ENCODE measurements at regions not wholly inside any gene's neighbourhood (a gene's known extent, or its start where the extent isn't known, plus 50 kb on each side); places are given as distances from the start of the nearest gene placed in this dataset.
"Not testable (repeated sequence)": the region's sequence is repeated elsewhere in the genome, so short reads cannot be mapped to it uniquely, and the experiment has no call there.

DNA sequence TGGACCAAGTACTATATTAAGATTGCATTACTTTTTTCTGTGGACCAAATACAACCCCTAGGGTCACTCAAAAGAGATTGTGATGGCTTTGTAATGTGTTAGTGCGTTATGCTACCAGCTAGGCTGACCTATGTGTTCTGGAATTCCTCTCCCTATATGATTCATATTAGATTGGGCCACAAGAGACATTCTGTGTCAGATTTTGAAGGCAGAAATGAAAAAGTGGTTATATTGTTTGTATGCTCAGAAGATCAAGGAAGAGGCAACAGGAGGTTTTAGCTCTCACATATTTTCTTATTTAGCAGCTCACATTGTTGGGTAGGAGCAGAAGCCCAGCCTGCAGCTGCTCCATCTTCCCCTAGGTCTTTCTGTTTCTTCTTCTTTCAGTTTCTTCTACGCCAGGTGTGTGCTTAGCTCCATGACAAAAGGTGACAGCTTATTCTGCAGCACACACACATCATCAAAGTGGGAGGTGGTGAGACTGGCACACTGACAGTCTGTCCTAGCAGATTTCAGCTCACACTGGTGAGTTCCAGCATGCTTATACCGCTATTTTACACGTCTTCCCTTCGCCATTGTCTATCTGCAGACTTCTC is 156.8 kb upstream of the UBE2E3 start:
- intact Hi-C loops (cut with DNase I): no loop called here
- WGBS, 2 donors: 87 to 89% methylated on average over 5 of the region's 5 CpGs
- TF ChIP-seq, protein P1, sequence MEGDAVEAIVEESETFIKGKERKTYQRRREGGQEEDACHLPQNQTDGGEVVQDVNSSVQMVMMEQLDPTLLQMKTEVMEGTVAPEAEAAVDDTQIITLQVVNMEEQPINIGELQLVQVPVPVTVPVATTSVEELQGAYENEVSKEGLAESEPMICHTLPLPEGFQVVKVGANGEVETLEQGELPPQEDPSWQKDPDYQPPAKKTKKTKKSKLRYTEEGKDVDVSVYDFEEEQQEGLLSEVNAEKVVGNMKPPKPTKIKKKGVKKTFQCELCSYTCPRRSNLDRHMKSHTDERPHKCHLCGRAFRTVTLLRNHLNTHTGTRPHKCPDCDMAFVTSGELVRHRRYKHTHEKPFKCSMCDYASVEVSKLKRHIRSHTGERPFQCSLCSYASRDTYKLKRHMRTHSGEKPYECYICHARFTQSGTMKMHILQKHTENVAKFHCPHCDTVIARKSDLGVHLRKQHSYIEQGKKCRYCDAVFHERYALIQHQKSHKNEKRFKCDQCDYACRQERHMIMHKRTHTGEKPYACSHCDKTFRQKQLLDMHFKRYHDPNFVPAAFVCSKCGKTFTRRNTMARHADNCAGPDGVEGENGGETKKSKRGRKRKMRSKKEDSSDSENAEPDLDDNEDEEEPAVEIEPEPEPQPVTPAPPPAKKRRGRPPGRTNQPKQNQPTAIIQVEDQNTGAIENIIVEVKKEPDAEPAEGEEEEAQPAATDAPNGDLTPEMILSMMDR (IDR thresholded peaks at IDR 0.05): no peak
- no peak for TF ChIP-seq POLR2A (IDR thresholded peaks at IDR 0.05)
- no peaks in the 10 kb centered on the region for H3K4me1 ChIP-seq
- no peak overlapping the region for H3K27ac ChIP-seq
- H3K27me3 ChIP-seq: no peaks in the 10 kb centered on the region
- no peak for DNase-seq
- no peak overlapping the region for H3K4me3 ChIP-seq (replicated peaks in 1 of 3)
- no peaks in the 10 kb centered on the region for H3K36me3 ChIP-seq
- H3K9me3 ChIP-seq: no peaks in the 10 kb centered on the region

DNA sequence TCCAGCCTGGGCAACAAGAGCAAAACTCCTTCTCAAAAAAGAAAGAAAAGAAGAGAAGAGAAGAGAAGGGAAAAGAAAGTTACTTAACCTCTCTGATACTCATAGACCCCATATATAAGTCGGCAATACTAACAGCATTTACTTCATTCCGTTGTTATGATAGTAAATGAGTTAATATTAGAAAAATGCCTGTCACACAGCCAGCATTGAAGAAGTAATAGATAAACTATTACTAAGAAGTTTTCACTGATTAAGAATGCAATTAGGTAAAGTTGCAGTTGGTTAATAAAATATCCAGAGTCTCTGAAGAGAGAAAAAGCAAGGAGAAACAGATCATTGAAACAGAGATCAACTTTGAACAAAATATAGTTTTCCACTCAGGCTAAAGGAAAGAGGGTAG is 161.3 kb upstream of the UBE2E3 start:
- no peak overlapping the region for H3K4me3 ChIP-seq (replicated peaks in 1 of 3)
- no peak overlapping the region for H3K27ac ChIP-seq
- no peaks in the 10 kb centered on the region for H3K27me3 ChIP-seq
- WGBS, 2 donors: 84 to 85% methylated on average over 2 of the region's 2 CpGs
- no peak for TF ChIP-seq POLR2A (IDR thresholded peaks at IDR 0.05)
- TF ChIP-seq, protein P1 (IDR thresholded peaks at IDR 0.05): no peak
- intact Hi-C loops (cut with DNase I): no loop called here
- H3K36me3 ChIP-seq: no peaks in the 10 kb centered on the region
- no peaks in the 10 kb centered on the region for H3K9me3 ChIP-seq
- no peak for DNase-seq
- no peaks in the 10 kb centered on the region for H3K4me1 ChIP-seq

DNA sequence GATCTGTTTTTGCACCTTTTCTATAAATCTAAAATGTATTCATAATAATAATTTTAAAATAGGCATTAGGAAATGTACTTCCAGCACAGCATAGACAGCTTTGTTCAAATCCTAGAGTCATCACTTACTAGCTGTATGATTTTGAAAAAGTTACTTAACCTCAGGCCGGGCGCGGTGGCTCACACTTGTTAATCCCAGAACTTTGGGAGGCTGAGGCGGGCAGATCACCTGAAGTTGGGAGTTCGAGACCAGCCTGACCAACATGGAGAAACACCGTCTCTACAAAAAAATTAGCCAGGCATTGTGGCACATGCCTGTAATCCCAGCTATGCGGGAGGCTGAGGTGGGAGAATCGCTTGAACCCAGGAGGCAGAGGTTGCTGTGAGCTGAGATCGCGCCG is 161.7 kb upstream of the UBE2E3 start:
- H3K27ac ChIP-seq; H3K4me3 ChIP-seq (replicated peaks in 1 of 3); DNase-seq; H3K4me1 ChIP-seq; H3K36me3 ChIP-seq; H3K27me3 ChIP-seq; H3K9me3 ChIP-seq; intact Hi-C loops (cut with DNase I): not testable (repeated sequence)
- WGBS, 2 donors: 93 to 95% methylated on average over 11 of the region's 11 CpGs

DNA sequence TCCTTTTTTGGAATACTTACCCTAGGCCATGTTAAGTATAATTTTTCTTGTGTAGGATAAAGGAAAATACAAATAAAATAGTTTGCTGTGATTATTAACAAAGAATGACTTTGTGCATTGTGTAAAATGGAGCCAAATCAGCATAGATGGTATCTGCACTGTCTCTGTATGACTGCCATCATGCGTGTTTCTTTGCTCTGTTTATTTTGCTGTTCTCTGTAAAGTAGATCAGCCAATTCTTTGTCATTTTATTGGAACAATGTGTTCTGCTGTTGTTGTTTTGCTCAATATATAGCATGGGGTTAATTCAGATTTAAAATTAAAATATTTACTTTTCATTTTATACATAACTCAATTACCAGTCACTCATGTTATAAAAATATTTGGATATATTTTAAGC is 181.3 kb upstream of the UBE2E3 start:
- Histone ChIP-seq H3K27ac (no peak overlapping the region), H3K36me3 (no peaks in the 10 kb centered on the region), H3K27me3 (no peaks in the 10 kb centered on the region), H3K4me3 (replicated peaks in 1 of 3) (no peak overlapping the region), H3K9me3 (no peaks in the 10 kb centered on the region), H3K4me1 (no peaks in the 10 kb centered on the region)
- no peak for DNase-seq
- WGBS, 2 donors: 64 to 74% methylated on average over 1 of the region's 1 CpG
- intact Hi-C loops (cut with DNase I): no loop called here
- TF ChIP-seq, protein P1 (IDR thresholded peaks at IDR 0.05): no peak
- TF ChIP-seq POLR2A (IDR thresholded peaks at IDR 0.05): no peak

DNA sequence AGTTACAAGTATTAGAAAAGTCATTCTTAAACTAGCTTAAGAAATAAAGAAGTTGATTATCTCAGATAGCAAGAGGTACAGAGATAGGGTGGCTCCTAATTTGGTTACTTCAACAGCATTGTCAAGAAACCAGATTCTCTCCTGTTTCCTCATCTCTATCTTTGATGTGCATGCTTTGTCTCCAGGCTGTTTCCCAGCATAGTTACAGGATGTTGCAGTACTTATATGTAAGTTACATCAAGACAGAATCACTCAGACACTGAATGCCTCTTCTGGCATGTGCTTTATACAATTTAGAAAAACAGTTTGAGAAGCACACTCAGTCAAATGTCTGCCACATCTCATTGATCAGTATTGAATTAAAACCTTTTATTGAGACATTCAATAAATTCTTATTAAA is 189.5 kb upstream of the UBE2E3 start:
- Histone ChIP-seq H3K36me3 (no peaks in the 10 kb centered on the region), H3K9me3 (no peaks in the 10 kb centered on the region), H3K4me1 (no peaks in the 10 kb centered on the region), H3K4me3 (replicated peaks in 1 of 3) (no peak overlapping the region), H3K27me3 (no peaks in the 10 kb centered on the region), H3K27ac (no peak overlapping the region)
- TF ChIP-seq, protein P1 (IDR thresholded peaks at IDR 0.05): no peak
- no peak for TF ChIP-seq POLR2A (IDR thresholded peaks at IDR 0.05)
- intact Hi-C loops (cut with DNase I): no loop called here
- DNase-seq: no peak

DNA sequence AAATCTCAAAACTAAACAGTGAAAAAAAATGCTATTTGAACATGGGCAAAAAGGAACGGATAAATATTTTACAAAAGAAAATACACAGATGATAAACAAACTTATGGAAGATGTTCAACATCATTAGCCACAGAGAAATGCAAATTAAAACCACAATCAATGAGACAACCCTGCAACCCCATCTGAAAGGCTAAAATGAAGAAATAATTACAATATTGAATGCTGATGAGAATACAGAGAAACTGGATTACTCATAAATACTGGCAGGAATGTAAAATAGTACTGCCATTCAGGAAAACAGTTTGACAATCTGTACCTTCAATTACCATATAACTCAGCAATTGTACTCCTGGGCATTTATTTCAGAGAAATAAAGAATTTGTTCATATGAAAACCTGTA is 193.1 kb upstream of the UBE2E3 start:
- no peak for DNase-seq
- no peak for TF ChIP-seq POLR2A (IDR thresholded peaks at IDR 0.05)
- TF ChIP-seq, protein P1 (IDR thresholded peaks at IDR 0.05): no peak
- H3K4me1 ChIP-seq: no peaks in the 10 kb centered on the region
- H3K27me3 ChIP-seq: no peaks in the 10 kb centered on the region
- 91 to 92% methylated on average over 1 of the region's 1 CpG for WGBS, 2 donors
- no peaks in the 10 kb centered on the region for H3K9me3 ChIP-seq
- no peak overlapping the region for H3K27ac ChIP-seq
- intact Hi-C loops (cut with DNase I): no loop called here
- H3K4me3 ChIP-seq (replicated peaks in 1 of 3): no peak overlapping the region
- H3K36me3 ChIP-seq: no peaks in the 10 kb centered on the region
